IMR-90 (cell line): ENCODE measurements at regions not wholly inside any gene's neighbourhood (a gene's known extent, or its start where the extent isn't known, plus 50 kb on each side); places are given as distances from the start of the nearest gene placed in this dataset.

Experiments
- BHLHE40 ChIP-seq: fragments of 150-350 bp; IDR thresholded peaks from 2 replicates; pipeline ENCODE4 v1.6.1; 2016; ENCODE audit warnings: mild to moderate bottlenecking, low read depth, low read length
- FOS ChIP-seq: fragments of 150-350 bp; IDR thresholded peaks from 2 replicates; pipeline ENCODE4 v1.6.1; 2016; ENCODE audit warnings: low read depth, low read length
- MAFK ChIP-seq: IDR thresholded peaks from 2 replicates; pipeline ENCODE4 v1.6.1; 2012; ENCODE audit warnings: low read depth, low read length, improper control_type of control experiment
- MAZ ChIP-seq: IDR thresholded peaks from 2 replicates; pipeline ENCODE4 v1.6.1; 2012; ENCODE audit warnings: low read depth, mild to moderate bottlenecking, low read length, improper control_type of control experiment, moderate library complexity, borderline replicate concordance
- MXI1 ChIP-seq: IDR thresholded peaks from 2 replicates; pipeline ENCODE4 v1.6.1; 2012; ENCODE audit warnings: low read depth, mild to moderate bottlenecking, low read length, moderate library complexity, borderline replicate concordance
- POLR2A ChIP-seq: IDR thresholded peaks from 2 replicates; pipeline ENCODE4 v1.6.1; 2012; ENCODE audit warnings: mild to moderate bottlenecking, low read depth, low read length
- RAD21 ChIP-seq: IDR thresholded peaks from 2 replicates; pipeline ENCODE4 v1.6.1; 2012; ENCODE audit warnings: low read length, improper control_type of control experiment
- SMC3 ChIP-seq: fragments of 150-350 bp; IDR thresholded peaks from 2 replicates; pipeline ENCODE4 v1.6.1; 2016; ENCODE audit warnings: low read depth, mild to moderate bottlenecking, antibody characterized with exemption, low read length, moderate library complexity
- TF ChIP-seq, protein P1 (sequence below): conservative IDR thresholded peaks from 2 replicates; pipeline ENCODE4 v1.5.1; 2012; ENCODE audit warnings: mild to moderate bottlenecking, low read depth, low read length, improper control_type of control experiment
- TF ChIP-seq, protein P2 (sequence below): fragments of 150-350 bp; IDR thresholded peaks from 2 replicates; pipeline ENCODE4 v1.6.1; 2016; ENCODE audit warnings: low read depth, mild to moderate bottlenecking, low read length, moderate library complexity, borderline replicate concordance
- TF ChIP-seq, protein P3 (sequence below): fragments of 150-350 bp; IDR thresholded peaks from 2 replicates; pipeline ENCODE4 v1.6.1; 2017; ENCODE audit warnings: mild to moderate bottlenecking, antibody characterized with exemption, low read length, low read depth

DNA sequence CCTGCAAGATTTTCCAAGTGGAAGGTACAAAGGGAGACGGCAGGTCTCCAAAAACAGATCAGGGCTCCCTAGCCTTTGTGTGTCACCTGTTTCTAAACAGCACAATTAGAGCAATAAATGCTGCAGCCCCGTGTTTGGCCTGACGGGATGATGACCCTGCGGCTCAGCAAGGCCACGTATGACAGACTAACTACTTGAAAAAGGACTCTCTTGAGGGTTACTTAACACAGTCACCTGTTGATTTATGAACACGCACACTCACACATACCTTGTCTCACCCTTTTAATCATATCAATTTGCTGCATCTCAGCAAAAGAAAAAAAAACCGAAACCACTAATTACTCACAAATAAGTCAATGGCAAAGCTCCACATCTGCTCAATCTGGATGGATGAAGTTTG is 199.6 kb upstream of the GAS1 start:
- TF ChIP-seq, protein P1, sequence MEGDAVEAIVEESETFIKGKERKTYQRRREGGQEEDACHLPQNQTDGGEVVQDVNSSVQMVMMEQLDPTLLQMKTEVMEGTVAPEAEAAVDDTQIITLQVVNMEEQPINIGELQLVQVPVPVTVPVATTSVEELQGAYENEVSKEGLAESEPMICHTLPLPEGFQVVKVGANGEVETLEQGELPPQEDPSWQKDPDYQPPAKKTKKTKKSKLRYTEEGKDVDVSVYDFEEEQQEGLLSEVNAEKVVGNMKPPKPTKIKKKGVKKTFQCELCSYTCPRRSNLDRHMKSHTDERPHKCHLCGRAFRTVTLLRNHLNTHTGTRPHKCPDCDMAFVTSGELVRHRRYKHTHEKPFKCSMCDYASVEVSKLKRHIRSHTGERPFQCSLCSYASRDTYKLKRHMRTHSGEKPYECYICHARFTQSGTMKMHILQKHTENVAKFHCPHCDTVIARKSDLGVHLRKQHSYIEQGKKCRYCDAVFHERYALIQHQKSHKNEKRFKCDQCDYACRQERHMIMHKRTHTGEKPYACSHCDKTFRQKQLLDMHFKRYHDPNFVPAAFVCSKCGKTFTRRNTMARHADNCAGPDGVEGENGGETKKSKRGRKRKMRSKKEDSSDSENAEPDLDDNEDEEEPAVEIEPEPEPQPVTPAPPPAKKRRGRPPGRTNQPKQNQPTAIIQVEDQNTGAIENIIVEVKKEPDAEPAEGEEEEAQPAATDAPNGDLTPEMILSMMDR = no peak
- TF ChIP-seq FOS = no peak
- TF ChIP-seq POLR2A = no peak
- TF ChIP-seq MXI1 = no peak
- TF ChIP-seq, protein P2, sequence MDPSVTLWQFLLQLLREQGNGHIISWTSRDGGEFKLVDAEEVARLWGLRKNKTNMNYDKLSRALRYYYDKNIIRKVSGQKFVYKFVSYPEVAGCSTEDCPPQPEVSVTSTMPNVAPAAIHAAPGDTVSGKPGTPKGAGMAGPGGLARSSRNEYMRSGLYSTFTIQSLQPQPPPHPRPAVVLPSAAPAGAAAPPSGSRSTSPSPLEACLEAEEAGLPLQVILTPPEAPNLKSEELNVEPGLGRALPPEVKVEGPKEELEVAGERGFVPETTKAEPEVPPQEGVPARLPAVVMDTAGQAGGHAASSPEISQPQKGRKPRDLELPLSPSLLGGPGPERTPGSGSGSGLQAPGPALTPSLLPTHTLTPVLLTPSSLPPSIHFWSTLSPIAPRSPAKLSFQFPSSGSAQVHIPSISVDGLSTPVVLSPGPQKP = no peak
- no peak for TF ChIP-seq RAD21
- no peak for TF ChIP-seq MAZ
- no peak for TF ChIP-seq SMC3
- TF ChIP-seq, protein P3, sequence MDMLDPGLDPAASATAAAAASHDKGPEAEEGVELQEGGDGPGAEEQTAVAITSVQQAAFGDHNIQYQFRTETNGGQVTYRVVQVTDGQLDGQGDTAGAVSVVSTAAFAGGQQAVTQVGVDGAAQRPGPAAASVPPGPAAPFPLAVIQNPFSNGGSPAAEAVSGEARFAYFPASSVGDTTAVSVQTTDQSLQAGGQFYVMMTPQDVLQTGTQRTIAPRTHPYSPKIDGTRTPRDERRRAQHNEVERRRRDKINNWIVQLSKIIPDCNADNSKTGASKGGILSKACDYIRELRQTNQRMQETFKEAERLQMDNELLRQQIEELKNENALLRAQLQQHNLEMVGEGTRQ = no peak
- TF ChIP-seq MAFK = no peak
- TF ChIP-seq BHLHE40 = no peak
